Esophagus squamous epithelium (tissue), 5 donors: ENCODE measurements at regions not wholly inside any gene's neighbourhood (a gene's known extent, or its start where the extent isn't known, plus 50 kb on each side); places are given as distances from the start of the nearest gene placed in this dataset.

Source experiments
- DNase-seq: peaks from one replicate; lab custom pipeline; 2025; lab: John Stamatoyannopoulos, UW
- H3K27ac ChIP-seq, 4 donors: fragments of 200-600 bp; sonication (generic); one replicate each; pipeline ENCODE4 v1.5.1; 2016 to 2019; ENCODE audit warnings: mild to moderate bottlenecking in 1 of 4
- H3K27me3 ChIP-seq, 4 donors: fragments of 200-600 bp; sonication (generic); 1 replicate in 3 of 4; 2 replicates in 1 of 4; pipeline versions ENCODE4 v1.5.1 to v1.6.0; 2017 to 2021; ENCODE audit warnings: antibody characterized with exemption in 1 of 4
- H3K36me3 ChIP-seq, 3 donors: fragments of 200-600 bp; sonication (generic); one replicate each; pipeline ENCODE4 v1.5.1; 2016 to 2019
- H3K4me1 ChIP-seq, 3 donors: fragments of 200-600 bp; sonication (generic); one replicate each; pipeline ENCODE4 v1.5.1; 2017 to 2019
- H3K4me3 ChIP-seq, 4 donors: fragments of 200-600 bp; sonication (generic); 1 replicate in 3 of 4; 2 replicates in 1 of 4; pipeline ENCODE4 v1.5.1; 2016 to 2019; ENCODE audit warnings: mild to moderate bottlenecking in 2 of 4, moderate library complexity in 1 of 4
- H3K9me3 ChIP-seq, 3 donors: fragments of 200-600 bp; sonication (generic); one replicate each; pipeline ENCODE4 v1.5.1; 2016 to 2019
- POLR2A ChIP-seq, 4 donors: fragments of 450-650 bp; IDR thresholded peaks; one replicate each; pipeline ENCODE4 v1.6.1; 2017; ENCODE audit warnings: antibody characterized with exemption in 4 of 4, mild to moderate bottlenecking in 4 of 4, moderate library complexity in 3 of 4
- WGBS, 2 donors: methylation state at CpG; one replicate each; pipeline ENCODE4 v1.1.5; 2018; 5-methylcytosine and 5-hydroxymethylcytosine counted together
- intact Hi-C: fragments of 100-400 bp; cut with DNase I; formaldehyde crosslinking; loops from one replicate; pipeline ENCODE4 v1.15.0; 2022
- TF ChIP-seq, protein P1 (sequence below), 6 experiments: fragments of 450-650 bp in 4 of 6; fragments of 200-600 bp in 2 of 6; sonication (generic) in 2 of 6; IDR thresholded peaks; one replicate each; pipeline ENCODE4 v1.5.1; 2016 to 2019; ENCODE audit warnings: antibody characterized with exemption in 6 of 6, mild to moderate bottlenecking in 4 of 6, moderate library complexity in 4 of 6
- donor health status: DM: yes; HTN: yes; CAD: no.

DNA sequence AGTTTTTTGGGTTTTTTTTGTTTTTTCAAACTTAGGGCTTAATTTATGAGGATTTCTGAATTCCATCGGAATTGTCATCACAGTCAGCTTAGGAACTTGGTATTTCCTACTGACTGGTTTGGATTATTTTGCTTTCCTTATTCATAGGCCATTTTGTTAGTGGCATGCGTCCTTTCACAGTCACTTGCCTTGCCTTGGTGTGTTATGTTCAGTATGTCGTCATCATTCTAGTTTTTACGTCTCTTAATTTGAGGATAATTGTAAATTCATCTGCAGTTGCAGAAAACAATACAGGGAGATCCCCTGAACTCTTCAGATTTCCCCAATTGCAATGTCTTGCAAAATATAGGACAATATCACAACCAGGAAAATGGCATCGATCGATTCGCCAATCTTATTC, 485.3 kb downstream of the CBLN2 start:
- TF ChIP-seq POLR2A (IDR thresholded peaks at IDR 0.05), result no peak
- TF ChIP-seq, protein P1, sequence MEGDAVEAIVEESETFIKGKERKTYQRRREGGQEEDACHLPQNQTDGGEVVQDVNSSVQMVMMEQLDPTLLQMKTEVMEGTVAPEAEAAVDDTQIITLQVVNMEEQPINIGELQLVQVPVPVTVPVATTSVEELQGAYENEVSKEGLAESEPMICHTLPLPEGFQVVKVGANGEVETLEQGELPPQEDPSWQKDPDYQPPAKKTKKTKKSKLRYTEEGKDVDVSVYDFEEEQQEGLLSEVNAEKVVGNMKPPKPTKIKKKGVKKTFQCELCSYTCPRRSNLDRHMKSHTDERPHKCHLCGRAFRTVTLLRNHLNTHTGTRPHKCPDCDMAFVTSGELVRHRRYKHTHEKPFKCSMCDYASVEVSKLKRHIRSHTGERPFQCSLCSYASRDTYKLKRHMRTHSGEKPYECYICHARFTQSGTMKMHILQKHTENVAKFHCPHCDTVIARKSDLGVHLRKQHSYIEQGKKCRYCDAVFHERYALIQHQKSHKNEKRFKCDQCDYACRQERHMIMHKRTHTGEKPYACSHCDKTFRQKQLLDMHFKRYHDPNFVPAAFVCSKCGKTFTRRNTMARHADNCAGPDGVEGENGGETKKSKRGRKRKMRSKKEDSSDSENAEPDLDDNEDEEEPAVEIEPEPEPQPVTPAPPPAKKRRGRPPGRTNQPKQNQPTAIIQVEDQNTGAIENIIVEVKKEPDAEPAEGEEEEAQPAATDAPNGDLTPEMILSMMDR (IDR thresholded peaks at IDR 0.05), result no peak
- peaks cover 0 to 5% (median 0%) of the 10 kb centered on the region in 3 donors for H3K9me3 ChIP-seq
- intact Hi-C loops, result no loop called here
- no peaks in the 10 kb centered on the region for H3K36me3 ChIP-seq
- H3K27ac ChIP-seq, result no peak overlapping the region
- H3K4me1 ChIP-seq, result no peaks in the 10 kb centered on the region
- WGBS, 2 donors, result 89 to 91% methylated on average over 7 of the region's 7 CpGs
- DNase-seq, result no peak
- no peaks in the 10 kb centered on the region for H3K27me3 ChIP-seq
- H3K4me3 ChIP-seq, result no peak overlapping the region

DNA sequence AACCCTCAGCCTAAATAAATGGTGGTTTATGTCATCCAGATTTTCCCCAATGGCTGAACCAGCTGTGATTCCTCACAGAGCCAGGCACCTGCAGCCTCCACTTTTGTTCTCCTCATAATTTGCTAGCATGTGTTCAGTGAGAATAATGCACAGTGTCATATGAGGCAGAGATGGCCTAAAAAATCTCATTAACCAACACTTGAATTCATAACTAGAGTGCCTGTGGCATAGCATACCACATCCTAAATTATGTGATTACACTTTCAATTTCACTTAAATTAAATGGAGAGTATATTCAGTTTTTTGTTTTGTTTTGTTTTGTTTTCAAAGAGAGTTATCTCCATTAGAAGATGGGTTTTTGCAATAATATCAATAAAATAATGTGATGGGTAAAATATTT, 488.0 kb downstream of the CBLN2 start:
- no peaks in the 10 kb centered on the region for H3K27me3 ChIP-seq
- no peak for TF ChIP-seq POLR2A (IDR thresholded peaks at IDR 0.05)
- TF ChIP-seq, protein P1 (IDR thresholded peaks at IDR 0.05), result no peak
- no peak overlapping the region for H3K27ac ChIP-seq
- intact Hi-C loops, result no loop called here
- H3K9me3 ChIP-seq, result peaks cover 0 to 5% (median 0%) of the 10 kb centered on the region in 3 donors
- H3K4me3 ChIP-seq, result no peak overlapping the region
- DNase-seq, result no peak
- no peaks in the 10 kb centered on the region for H3K36me3 ChIP-seq
- H3K4me1 ChIP-seq, result no peaks in the 10 kb centered on the region

DNA sequence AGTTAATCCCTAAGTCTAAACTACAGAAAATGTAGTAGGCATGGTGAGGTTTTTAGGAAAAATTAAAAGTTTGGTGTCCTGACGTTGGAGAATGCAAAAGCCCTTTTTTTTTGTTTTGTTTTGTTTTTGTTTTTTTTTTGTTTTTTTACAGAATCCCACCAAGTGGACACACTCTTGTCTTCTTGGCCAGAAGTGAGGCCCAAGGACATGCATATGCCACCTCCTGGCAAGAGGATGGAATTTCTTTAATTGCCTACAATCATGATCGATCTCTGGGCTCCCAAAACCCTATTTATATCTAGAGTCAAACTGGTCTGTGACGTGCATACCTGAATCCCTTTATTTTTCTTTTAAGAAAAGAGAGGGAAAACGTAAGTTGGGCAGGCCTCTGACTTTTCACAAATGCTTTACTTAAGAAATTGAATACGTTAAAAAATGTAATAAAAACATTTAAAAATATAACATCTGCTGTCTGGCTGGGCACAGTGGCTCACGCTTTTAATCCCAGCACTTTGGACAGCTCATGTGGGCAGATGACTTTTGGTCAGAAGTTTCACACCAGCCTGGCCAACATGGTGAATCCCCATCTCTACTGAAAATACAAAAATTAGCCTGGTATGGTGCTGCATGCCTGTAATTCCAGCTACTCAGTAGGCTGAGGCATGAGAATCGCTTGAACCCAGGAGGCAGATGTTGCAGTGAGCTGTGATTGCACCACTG, 502.7 kb downstream of the CBLN2 start:
- intact Hi-C loops, result no loop called here
- WGBS, 2 donors, result 50 to 61% methylated on average over 7 of the region's 7 CpGs
- TF ChIP-seq POLR2A (IDR thresholded peaks at IDR 0.05), result no peak
- TF ChIP-seq, protein P1 (IDR thresholded peaks at IDR 0.05), result no peak

DNA sequence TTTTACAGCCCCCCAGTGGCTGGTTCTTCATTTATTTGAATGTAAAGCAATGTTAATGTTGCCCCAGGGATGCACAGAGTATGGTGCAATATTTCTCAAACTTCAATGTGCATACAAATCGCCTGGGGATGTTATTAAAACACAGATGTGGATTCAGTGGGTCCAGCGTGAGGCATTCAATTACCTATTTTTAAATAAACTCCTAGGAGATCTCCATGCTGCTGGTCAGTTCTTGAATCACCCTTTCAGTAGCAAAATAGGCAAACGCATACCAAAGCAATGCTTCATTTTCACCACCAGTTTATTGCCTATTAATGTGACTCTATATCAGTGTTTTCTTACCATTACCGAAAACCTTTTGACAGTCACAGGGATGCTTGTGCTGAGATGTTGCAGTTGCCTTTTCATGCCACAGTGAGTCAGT, 530.7 kb downstream of the CBLN2 start:
- Histone ChIP-seq H3K4me1 (no peaks in the 10 kb centered on the region), H3K9me3 (no peaks in the 10 kb centered on the region), H3K27ac (no peak overlapping the region), H3K27me3 (no peaks in the 10 kb centered on the region), H3K4me3 (no peak overlapping the region), H3K36me3 (no peaks in the 10 kb centered on the region)
- WGBS, 2 donors, result 46 to 72% methylated on average over 4 of the region's 4 CpGs
- TF ChIP-seq, protein P1 (IDR thresholded peaks at IDR 0.05), result no peak
- no peak for TF ChIP-seq POLR2A (IDR thresholded peaks at IDR 0.05)
- intact Hi-C loops, result no loop called here
- DNase-seq, result no peak

More for the DNA sequence above, 502.7 kb downstream of the CBLN2 start:
- Histone ChIP-seq H3K36me3 (no peaks in the 10 kb centered on the region), H3K4me1 (no peaks in the 10 kb centered on the region), H3K9me3 (peaks cover 0 to 5% (median 0%) of the 10 kb centered on the region in 3 donors), H3K27me3 (no peaks in the 10 kb centered on the region), H3K4me3 (no peak overlapping the region), H3K27ac (no peak overlapping the region)
- DNase-seq, result no peak

DNA sequence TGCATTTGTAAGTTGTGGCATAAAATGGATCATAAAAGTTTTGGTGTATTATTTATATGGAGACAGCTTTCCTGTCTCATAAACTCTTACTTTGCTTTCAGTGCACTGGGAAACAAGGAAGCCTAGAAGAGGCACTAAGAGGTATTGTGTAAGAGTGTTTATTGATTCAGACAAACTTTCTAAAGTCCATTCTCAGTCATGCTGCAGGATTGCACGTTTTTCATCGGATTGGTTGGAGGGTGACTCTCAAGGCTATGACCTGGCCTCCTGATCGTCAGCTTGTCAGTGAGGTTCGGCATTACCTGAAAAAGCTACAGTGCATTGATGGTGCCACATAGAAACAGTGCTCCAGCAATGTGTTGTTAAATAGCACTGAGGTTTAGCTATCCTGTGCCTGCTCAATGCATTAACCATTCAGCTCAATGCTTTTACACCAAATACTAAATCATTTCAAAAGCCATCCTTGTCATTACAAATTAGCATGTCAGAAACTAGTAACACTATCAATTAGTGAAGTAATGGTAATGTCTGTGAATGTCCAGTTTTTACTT, 545.5 kb downstream of the CBLN2 start:
- no peaks in the 10 kb centered on the region for H3K27me3 ChIP-seq
- H3K27ac ChIP-seq, result no peak overlapping the region
- H3K36me3 ChIP-seq, result no peaks in the 10 kb centered on the region
- intact Hi-C loops, result no loop called here
- no peaks in the 10 kb centered on the region for H3K4me1 ChIP-seq
- H3K9me3 ChIP-seq, result peaks cover 0 to 9% (median 0%) of the 10 kb centered on the region in 3 donors
- WGBS, 2 donors, result 59 to 61% methylated on average over 3 to 4 of the region's 4 CpGs
- no peak for DNase-seq
- TF ChIP-seq POLR2A (IDR thresholded peaks at IDR 0.05), result no peak
- TF ChIP-seq, protein P1 (IDR thresholded peaks at IDR 0.05), result no peak
- H3K4me3 ChIP-seq, result no peak overlapping the region
